Amygdala (tissue), 56 donors: ENCODE measurements at regions not wholly inside any gene's neighbourhood (a gene's known extent, or its start where the extent isn't known, plus 50 kb on each side); places are given as distances from the start of the nearest gene placed in this dataset.

ENCODE experiments used
- DNase-seq, 56 donors: peaks; one replicate each; lab custom pipeline; 2025; lab: John Stamatoyannopoulos, UW

GRCh38 chr12:114916124-114916523 is 232.1 kb upstream of the TBX3 start:
- no peak for DNase-seq

GRCh38 chr12:114913871-114914801 is 230.2 kb upstream of the TBX3 start:
- no peak for DNase-seq

- DNase-seq, result no peak
Observed at GRCh38 chr12:114912811-114913210, 228.8 kb upstream of the TBX3 start.

- no peak for DNase-seq
Observed at GRCh38 chr12:114911196-114911595, 227.2 kb upstream of the TBX3 start.

- DNase-seq, result no peak
Observed at GRCh38 chr12:114904254-114905003, 220.5 kb upstream of the TBX3 start.

GRCh38 chr12:114903083-114903691 is 219.2 kb upstream of the TBX3 start:
- no peak for DNase-seq

GRCh38 chr12:114902665-114903064 is 218.7 kb upstream of the TBX3 start:
- DNase-seq, result no peak

- DNase-seq, result no peak
Observed at GRCh38 chr12:114901316-114901715, 217.3 kb upstream of the TBX3 start.

GRCh38 chr12:114898159-114898558 is 214.2 kb upstream of the TBX3 start:
- no peak for DNase-seq

- DNase-seq, result no peak
Observed at GRCh38 chr12:114895827-114896226, 211.9 kb upstream of the TBX3 start.

- DNase-seq, result no peak
Observed at GRCh38 chr12:114895081-114895480, 211.1 kb upstream of the TBX3 start.

GRCh38 chr12:114894076-114894475 is 210.1 kb upstream of the TBX3 start:
- no peak for DNase-seq

- no peak for DNase-seq
Observed at GRCh38 chr12:114888928-114889584, 205.1 kb upstream of the TBX3 start.

GRCh38 chr12:114888448-114888847 is 204.5 kb upstream of the TBX3 start:
- DNase-seq, result no peak

GRCh38 chr12:114885501-114885900 is 201.5 kb upstream of the TBX3 start:
- DNase-seq, result no peak

GRCh38 chr12:114884575-114884974 is 200.6 kb upstream of the TBX3 start:
- DNase-seq, result no peak

- no peak for DNase-seq
Observed at GRCh38 chr12:114882083-114882482, 198.1 kb upstream of the TBX3 start.

GRCh38 chr12:114879354-114879753 is 195.4 kb upstream of the TBX3 start:
- no peak for DNase-seq

- no peak for DNase-seq
Observed at GRCh38 chr12:114878781-114879180, 194.8 kb upstream of the TBX3 start.

GRCh38 chr12:114876968-114877680 is 193.1 kb upstream of the TBX3 start:
- DNase-seq, result no peak
